Osteocyte (in vitro differentiated cells): ENCODE measurements at regions not wholly inside any gene's neighbourhood (a gene's known extent, or its start where the extent isn't known, plus 50 kb on each side); places are given as distances from the start of the nearest gene placed in this dataset.

ENCODE experiments used
- DNase-seq: peaks from one replicate; pipeline ENCODE4 v3.0.0; 2021; ENCODE audit warnings: mixed read lengths; ENCODE audit not compliant: unreplicated experiment; ENCODE audit errors: extremely low spot score
- H3K27ac Mint-ChIP-seq: one replicate; pipeline ENCODE4 v1.8.0; 2021; ENCODE audit warnings: mild to moderate bottlenecking, mixed read lengths; ENCODE audit not compliant: unreplicated experiment
- H3K27me3 Mint-ChIP-seq: one replicate; pipeline ENCODE4 v1.8.0; 2021; ENCODE audit warnings: mixed read lengths; ENCODE audit not compliant: unreplicated experiment
- H3K36me3 Mint-ChIP-seq: one replicate; pipeline ENCODE4 v1.8.0; 2021; ENCODE audit warnings: mixed read lengths; ENCODE audit not compliant: unreplicated experiment
- H3K4me1 Mint-ChIP-seq: one replicate; pipeline ENCODE4 v1.8.0; 2021; ENCODE audit warnings: mixed read lengths; ENCODE audit not compliant: unreplicated experiment
- H3K4me3 Mint-ChIP-seq: one replicate; pipeline ENCODE4 v1.8.0; 2021; ENCODE audit warnings: mild to moderate bottlenecking, moderate library complexity, mixed read lengths; ENCODE audit not compliant: unreplicated experiment
- H3K9me3 Mint-ChIP-seq: one replicate; pipeline ENCODE4 v1.8.0; 2021; ENCODE audit warnings: mixed read lengths; ENCODE audit not compliant: unreplicated experiment
- CTCF ChIP-seq: fragments of 200-600 bp; sonication (generic); IDR thresholded peaks from 2 replicates; pipeline ENCODE4 v1.5.0; 2021; ENCODE audit warnings: antibody characterized with exemption, mild to moderate bottlenecking, moderate library complexity

DNA sequence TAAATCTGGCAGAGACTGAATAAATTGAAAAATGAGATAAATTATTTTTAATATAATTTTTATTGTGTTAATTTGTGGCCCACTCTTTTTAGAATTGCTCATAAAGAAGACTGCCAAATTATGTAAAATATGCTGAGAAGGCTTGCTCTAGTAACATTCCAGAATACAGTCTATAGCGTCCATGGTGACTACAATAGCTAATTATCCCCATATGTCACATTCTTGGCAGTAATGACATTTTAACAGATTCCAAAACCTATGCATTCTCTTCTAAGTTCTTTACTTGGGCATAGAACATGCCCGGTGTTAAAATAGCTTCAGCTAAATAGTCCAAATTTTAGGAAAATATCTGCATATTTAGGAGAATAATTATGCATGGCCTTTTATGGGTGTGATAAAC is 697.0 kb upstream of the SEMA6A start:
- H3K4me1 Mint-ChIP-seq: no peaks in the 10 kb centered on the region
- no peak for DNase-seq
- TF ChIP-seq CTCF: no peak

GRCh38 chr5:117266280-117266679 is 691.7 kb upstream of the SEMA6A start:
- H3K9me3 Mint-ChIP-seq: peaks cover 8% of the 10 kb centered on the region
- H3K4me3 Mint-ChIP-seq: no peak overlapping the region
- TF ChIP-seq CTCF: no peak
- no peaks in the 10 kb centered on the region for H3K27me3 Mint-ChIP-seq
- no peak for DNase-seq
- no peaks in the 10 kb centered on the region for H3K4me1 Mint-ChIP-seq
- H3K36me3 Mint-ChIP-seq: no peaks in the 10 kb centered on the region
- no peak overlapping the region for H3K27ac Mint-ChIP-seq

More for the DNA sequence above, 697.0 kb upstream of the SEMA6A start:
- Mint-ChIP-seq H3K9me3 (peaks cover 8% of the 10 kb centered on the region), H3K27me3 (no peaks in the 10 kb centered on the region), H3K27ac (no peak overlapping the region), H3K4me3 (no peak overlapping the region), H3K36me3 (no peaks in the 10 kb centered on the region)

- TF ChIP-seq CTCF: no peak
- Mint-ChIP-seq H3K4me1 (no peaks in the 10 kb centered on the region), H3K36me3 (no peaks in the 10 kb centered on the region), H3K4me3 (no peak overlapping the region), H3K27me3 (no peaks in the 10 kb centered on the region), H3K27ac (no peak overlapping the region), H3K9me3 (peaks cover 8% of the 10 kb centered on the region)
- DNase-seq: no peak
These were observed 688.6 kb upstream of the SEMA6A start for GRCh38 chr5:117263231-117263630.

DNA sequence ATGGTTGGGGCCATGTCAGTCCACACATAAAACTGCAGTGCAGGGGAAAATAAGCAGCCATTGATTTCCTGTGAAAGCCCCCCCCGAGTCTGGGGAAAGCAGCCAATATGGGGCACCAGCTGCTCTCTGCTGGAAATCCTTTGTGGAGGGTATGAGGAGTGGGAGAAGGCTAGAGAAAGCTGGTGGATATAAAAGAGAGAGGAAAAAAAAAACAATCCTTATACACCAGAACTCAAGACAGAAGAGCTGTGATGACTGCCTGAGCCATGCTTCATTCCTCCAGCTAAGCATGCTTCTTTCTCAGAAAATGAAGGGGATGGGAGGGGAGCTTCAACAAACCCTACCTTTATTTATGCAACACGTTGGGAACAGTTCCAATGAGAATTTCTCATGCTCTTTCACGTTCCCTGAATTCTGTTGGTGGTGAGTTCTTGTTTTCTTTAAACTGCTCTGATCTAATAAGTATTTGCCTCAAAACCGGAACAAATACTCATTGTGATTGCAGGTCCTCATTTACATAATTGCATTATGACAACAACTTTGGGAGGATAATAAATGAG is 688.0 kb upstream of the SEMA6A start:
- Mint-ChIP-seq H3K36me3 (no peaks in the 10 kb centered on the region), H3K4me3 (no peak overlapping the region), H3K27me3 (no peaks in the 10 kb centered on the region), H3K27ac (no peak overlapping the region), H3K9me3 (peaks cover 8% of the 10 kb centered on the region), H3K4me1 (no peaks in the 10 kb centered on the region)
- no peak for DNase-seq
- no peak for TF ChIP-seq CTCF

GRCh38 chr5:117261948-117262571 is 687.4 kb upstream of the SEMA6A start:
- no peak overlapping the region for H3K4me3 Mint-ChIP-seq
- no peaks in the 10 kb centered on the region for H3K27me3 Mint-ChIP-seq
- no peaks in the 10 kb centered on the region for H3K4me1 Mint-ChIP-seq
- DNase-seq: no peak
- TF ChIP-seq CTCF: no peak
- H3K9me3 Mint-ChIP-seq: peaks cover 8% of the 10 kb centered on the region
- no peak overlapping the region for H3K27ac Mint-ChIP-seq
- no peaks in the 10 kb centered on the region for H3K36me3 Mint-ChIP-seq
